ENCODE measurements at regions not wholly inside any gene's neighbourhood (a gene's known extent, or its start where the extent isn't known, plus 50 kb on each side); places are given as distances from the start of the nearest gene placed in this dataset.

DNA sequence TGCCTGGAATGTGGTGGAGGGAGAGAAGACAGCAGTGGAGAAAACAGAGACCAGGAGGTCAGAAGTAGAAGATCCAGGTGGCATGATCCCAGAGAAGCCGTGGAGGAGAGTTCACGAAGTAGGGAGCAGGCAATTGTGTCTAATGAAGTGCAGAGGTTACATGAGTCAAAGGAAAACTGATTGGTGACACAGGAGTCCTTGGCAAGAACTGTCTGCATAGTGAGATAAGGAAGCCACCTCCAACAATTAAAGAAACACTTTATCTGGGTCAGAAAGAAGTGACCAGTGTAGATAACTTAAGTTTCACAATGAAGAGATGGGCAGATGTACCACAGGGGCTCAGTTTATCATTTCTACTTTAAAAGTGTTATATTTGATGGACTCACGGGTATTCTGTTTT, 57.0 kb upstream of the PTH start:
- H2BK5ac ChIP-seq (ENCODE audit: low read depth, low read length): no peak overlapping the region
- H2AK5ac ChIP-seq (ENCODE audit: low read depth, low read length): no peak overlapping the region
- H2AFZ ChIP-seq (ENCODE audit: low read length): no peak overlapping the region
- H3K4me3 ChIP-seq (ENCODE audit: extremely low read depth in 1 of 4, insufficient read depth in 2 of 4, low read depth in 3 of 4, low read length in 4 of 4): no peak overlapping the region
- no peaks in the 10 kb centered on the region for H4K20me1 ChIP-seq (replicated peaks in 1 of 2; ENCODE audit: control insufficient read depth in 1 of 2, insufficient read depth in 2 of 2, low read length in 2 of 2)
- no peaks in the 10 kb centered on the region for H3K27me3 ChIP-seq (replicated peaks in 1 of 4; ENCODE audit: control insufficient read depth in 3 of 4, extremely low read depth in 1 of 4, insufficient read depth in 3 of 4, low read length in 3 of 4)
- H4K5ac ChIP-seq (ENCODE audit: insufficient read length, low read depth, low read length): no peak overlapping the region
- H3K9ac ChIP-seq (replicated peaks in 1 of 4; ENCODE audit: extremely low read depth in 1 of 4, low read depth in 3 of 4, low read length in 3 of 4): no peak overlapping the region
- no peak overlapping the region for H3K56ac ChIP-seq (replicated peaks; ENCODE audit: insufficient read length, low read depth, low read length)
- TF ChIP-seq CTBP2 (IDR thresholded peaks at IDR 0.05; ENCODE audit: borderline replicate concordance, insufficient read depth, insufficient read length, low read length) (no peak), YY1 (IDR thresholded peaks at IDR 0.05; ENCODE audit: low read depth, low read length) (no peak), KDM1A (IDR thresholded peaks at IDR 0.05; ENCODE audit: borderline replicate concordance, low read length) (no peak), RFX5 (IDR thresholded peaks at IDR 0.05; ENCODE audit: borderline replicate concordance, low read depth, low read length) (no peak), EGR1 (IDR thresholded peaks at IDR 0.05; ENCODE audit: borderline replicate concordance, low read depth, low read length) (no peak), GTF2F1 (IDR thresholded peaks at IDR 0.05; ENCODE audit: borderline replicate concordance, low read depth, low read length) (no peak), SP2 (IDR thresholded peaks at IDR 0.05; ENCODE audit: low read length) (no peak), FOSL1 (IDR thresholded peaks at IDR 0.05; ENCODE audit: insufficient read depth, low read depth, low read length) (no peak)
- TF ChIP-seq, protein P1, sequence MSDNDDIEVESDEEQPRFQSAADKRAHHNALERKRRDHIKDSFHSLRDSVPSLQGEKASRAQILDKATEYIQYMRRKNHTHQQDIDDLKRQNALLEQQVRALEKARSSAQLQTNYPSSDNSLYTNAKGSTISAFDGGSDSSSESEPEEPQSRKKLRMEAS (IDR thresholded peaks at IDR 0.05): no peak
- no peak overlapping the region for H3K4ac ChIP-seq (replicated peaks; ENCODE audit: insufficient read length, low read depth, low read length)
- no peaks in the 10 kb centered on the region for H3K79me1 ChIP-seq (ENCODE audit: low read depth, low read length)
- ChIA-PET CTCF (ENCODE audit: partially characterized antibody) (no interaction called here), POLR2A (ENCODE audit: partially characterized antibody) (no interaction called here)
- H3K4me2 ChIP-seq (ENCODE audit: insufficient read depth in 1 of 2, low read depth in 2 of 2, low read length in 2 of 2): no peak overlapping the region
- H3K23ac ChIP-seq (ENCODE audit: insufficient read length): no peak overlapping the region
- H4K8ac ChIP-seq (ENCODE audit: extremely low read depth, insufficient read depth, low read length): no peak overlapping the region
- no peak overlapping the region for H4K91ac ChIP-seq (replicated peaks; ENCODE audit: insufficient read length, low read length)
- no peak for FAIRE-seq
- H2BK15ac ChIP-seq (ENCODE audit: low read length): no peak overlapping the region
- H3K4me1 ChIP-seq (replicated peaks in 1 of 4; ENCODE audit: control insufficient read depth in 3 of 4, insufficient read depth in 4 of 4, low read length in 3 of 4): no peaks in the 10 kb centered on the region
- H3K36me3 ChIP-seq (ENCODE audit: control insufficient read depth in 2 of 4, insufficient read depth in 4 of 4, low read length in 3 of 4): no peaks in the 10 kb centered on the region
- no peak overlapping the region for H2BK120ac ChIP-seq (replicated peaks; ENCODE audit: low read depth, low read length)
- H3K27ac ChIP-seq (ENCODE audit: low read depth, low read length): no peak overlapping the region
- DNase-seq (ENCODE audit: low read depth in 1 of 2, low spot score in 2 of 2): no peak
- WGBS, 2 experiments (ENCODE audit: extremely low coverage in 1 of 2, insufficient coverage in 1 of 2, insufficient read length in 1 of 2, insufficient replicate concordance in 2 of 2, low coverage in 1 of 2, low lambda C conversion rate in 2 of 2, missing lambda C conversion rate in 1 of 2): 97% methylated on average over 3 of the region's 3 CpGs; no CpG with 5 or more reads in 1 of the 2 experiments
- H3K79me2 ChIP-seq (ENCODE audit: control insufficient read depth in 1 of 2, insufficient read depth in 2 of 2, low read length in 2 of 2): no peaks in the 10 kb centered on the region
- no peak overlapping the region for H3K18ac ChIP-seq (ENCODE audit: extremely low read depth, low read length)
- H3K14ac ChIP-seq (ENCODE audit: insufficient read length): no peak overlapping the region
- no peaks in the 10 kb centered on the region for H3K9me3 ChIP-seq (ENCODE audit: insufficient read depth in 2 of 2, low read depth in 1 of 2, low read length in 1 of 2)
- H2BK20ac ChIP-seq (ENCODE audit: low read length): no peak overlapping the region
- H2BK12ac ChIP-seq (ENCODE audit: low read depth, low read length): no peak overlapping the region
- no peaks in the 10 kb centered on the region; the same call in 1 of the 2 replicates for H3K23me2 ChIP-seq (ENCODE audit: low read depth, low read length)

All from H1 (cell line).